Small intestine (tissue), 7 donors: ENCODE measurements at regions not wholly inside any gene's neighbourhood (a gene's known extent, or its start where the extent isn't known, plus 50 kb on each side); places are given as distances from the start of the nearest gene placed in this dataset.
A peak's percentile ranks its signal among the peaks of the same experiment; 100 is the strongest.

Source experiments
- DNase-seq, 2 donors: peaks; one replicate each; pipeline versions ENCODE4 v3.0.0 to v3.0.0-alpha.2; 2013
- FAIRE-seq: peaks from 2 replicates; lab custom pipeline; 2012; peaks lifted over from hg19 to GRCh38; lab: Jason Lieb, UNC
- H3K27ac ChIP-seq, 3 donors: one replicate each; pipeline ENCODE4 v1.5.1; 2013; ENCODE audit warnings: low read length in 2 of 3, mild to moderate bottlenecking in 2 of 3, control low read depth in 1 of 3, inconsistent platforms in 1 of 3, low read depth in 1 of 3, moderate library complexity in 1 of 3
- H3K27me3 ChIP-seq, 3 donors: one replicate each; pipeline ENCODE4 v1.6.1; 2013; ENCODE audit warnings: low read length in 3 of 3, inconsistent platforms in 1 of 3; ENCODE audit not compliant: control insufficient read depth in 3 of 3, insufficient read depth in 3 of 3
- H3K36me3 ChIP-seq, 3 donors: one replicate each; pipeline ENCODE4 v1.6.1; 2013; ENCODE audit warnings: low read length in 3 of 3, inconsistent platforms in 1 of 3, low read depth in 1 of 3, mild to moderate bottlenecking in 1 of 3, moderate library complexity in 1 of 3; ENCODE audit not compliant: control insufficient read depth in 3 of 3, insufficient read depth in 2 of 3
- H3K4me1 ChIP-seq, 3 donors: one replicate each; pipeline ENCODE4 v1.6.1; 2013; ENCODE audit warnings: low read length in 2 of 3, inconsistent platforms in 1 of 3, low read depth in 1 of 3, mild to moderate bottlenecking in 1 of 3, moderate library complexity in 1 of 3; ENCODE audit not compliant: control insufficient read depth in 3 of 3, insufficient read depth in 2 of 3
- H3K4me3 ChIP-seq, 3 donors: one replicate each; pipeline ENCODE4 v1.5.1; 2013; ENCODE audit warnings: low read length in 3 of 3, control low read depth in 1 of 3, inconsistent platforms in 1 of 3, low read depth in 1 of 3, mild to moderate bottlenecking in 1 of 3, moderate library complexity in 1 of 3
- H3K9me3 ChIP-seq, 2 donors: one replicate each; pipeline ENCODE4 v1.6.1; 2013; ENCODE audit warnings: low read depth in 1 of 2, low read length in 1 of 2; ENCODE audit not compliant: control insufficient read depth in 2 of 2, insufficient read depth in 1 of 2
- WGBS, 3 donors: extraction: QIAGEN DNeasy Blood & Tissue Kit; methylation state at CpG; one replicate each; pipeline ENCODE4 v1.1.7; 2013; 5-methylcytosine and 5-hydroxymethylcytosine counted together
- donor health status: healthy with polysubstance abuse.
- donor health status: control.
- donor health status: control.
- donor health status: Bipolar disorder and iron deficiency.
- donor health status: healthy.

DNA sequence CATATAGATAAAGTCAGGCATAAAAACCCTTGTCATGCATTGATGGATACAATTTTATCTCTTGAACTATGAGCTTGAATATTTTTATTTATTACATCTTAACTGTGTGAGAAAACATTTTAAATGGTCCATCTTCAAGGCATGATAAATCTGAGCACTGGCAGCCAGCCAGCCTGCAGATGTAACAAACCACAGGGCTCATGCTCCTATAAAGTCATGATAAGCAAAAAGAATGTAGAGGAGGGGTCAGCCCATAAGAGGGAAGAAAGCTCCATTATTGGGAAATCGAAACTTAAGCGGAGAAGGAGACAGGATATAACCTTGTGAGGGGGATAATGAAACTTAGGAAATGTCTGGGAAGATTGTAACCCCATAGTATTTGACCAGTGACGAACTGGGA, 839.0 kb downstream of the LRRIQ3 start:
- Histone ChIP-seq H3K4me3 (no peak overlapping the region), H3K4me1 (no peaks in the 10 kb centered on the region), H3K36me3 (no peaks in the 10 kb centered on the region), H3K9me3 (no peaks in the 10 kb centered on the region), H3K27ac (no peak overlapping the region), H3K27me3 (no peaks in the 10 kb centered on the region)
- DNase-seq (no peak), FAIRE-seq (no peak)
- 78 to 83% (median 81%) methylated on average over 3 of the region's 3 CpGs for WGBS, 3 donors

DNA sequence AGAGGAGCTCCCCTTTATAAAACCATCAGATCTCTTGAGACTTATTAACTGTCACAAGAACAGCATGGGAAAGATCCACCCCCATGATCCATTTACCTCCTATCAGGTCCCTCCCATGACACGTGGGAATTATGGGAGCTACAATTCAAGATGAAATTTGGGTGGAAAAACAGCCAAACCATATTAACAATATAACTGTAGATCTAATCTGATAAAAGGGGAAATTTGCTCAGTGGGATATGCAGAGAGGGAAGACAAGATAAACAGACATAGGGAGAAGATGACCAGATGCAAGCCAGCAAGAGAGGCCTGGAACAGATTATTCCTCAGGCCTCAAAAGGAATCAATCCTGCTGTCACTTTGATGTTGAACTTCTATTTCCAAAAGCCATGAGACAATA, 841.5 kb downstream of the LRRIQ3 start:
- WGBS, 3 donors, result 22 to 69% (median 32%) methylated on average over 1 of the region's 1 CpG
- Histone ChIP-seq H3K27ac (no peak overlapping the region), H3K4me1 (no peaks in the 10 kb centered on the region), H3K27me3 (no peaks in the 10 kb centered on the region), H3K36me3 (no peaks in the 10 kb centered on the region), H3K4me3 (no peak overlapping the region), H3K9me3 (no peaks in the 10 kb centered on the region)
- DNase-seq, result no peak
- no peak for FAIRE-seq

DNA sequence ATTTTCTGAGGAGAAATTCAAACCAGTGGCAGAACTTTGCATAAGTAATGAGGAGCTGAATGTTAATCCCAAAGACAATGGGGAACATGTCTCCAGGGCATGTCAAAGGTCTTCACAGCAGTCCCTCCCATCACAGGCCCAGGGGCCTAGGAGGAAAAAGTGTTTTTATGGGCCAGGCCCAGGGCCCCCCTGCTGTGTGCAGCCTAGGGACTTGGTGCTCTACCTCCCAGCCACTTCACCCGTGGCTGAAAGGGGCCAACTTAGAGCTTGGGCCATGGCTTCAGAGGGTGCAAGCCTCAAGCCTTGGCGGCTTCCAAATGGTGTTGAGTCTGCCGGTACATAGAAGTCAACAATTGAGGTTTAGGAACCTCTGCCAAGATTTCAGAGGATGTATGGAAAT, 854.0 kb downstream of the LRRIQ3 start:
- Histone ChIP-seq H3K36me3 (no peaks in the 10 kb centered on the region), H3K27me3 (no peaks in the 10 kb centered on the region), H3K4me3 (no peak overlapping the region), H3K27ac (no peak overlapping the region), H3K4me1 (no peaks in the 10 kb centered on the region), H3K9me3 (peaks cover 2 to 7% of the 10 kb centered on the region in 2 donors)
- DNase-seq (no peak), FAIRE-seq (no peak)
- WGBS, 3 donors, result 87 to 92% (median 92%) methylated on average over 3 of the region's 3 CpGs

DNA sequence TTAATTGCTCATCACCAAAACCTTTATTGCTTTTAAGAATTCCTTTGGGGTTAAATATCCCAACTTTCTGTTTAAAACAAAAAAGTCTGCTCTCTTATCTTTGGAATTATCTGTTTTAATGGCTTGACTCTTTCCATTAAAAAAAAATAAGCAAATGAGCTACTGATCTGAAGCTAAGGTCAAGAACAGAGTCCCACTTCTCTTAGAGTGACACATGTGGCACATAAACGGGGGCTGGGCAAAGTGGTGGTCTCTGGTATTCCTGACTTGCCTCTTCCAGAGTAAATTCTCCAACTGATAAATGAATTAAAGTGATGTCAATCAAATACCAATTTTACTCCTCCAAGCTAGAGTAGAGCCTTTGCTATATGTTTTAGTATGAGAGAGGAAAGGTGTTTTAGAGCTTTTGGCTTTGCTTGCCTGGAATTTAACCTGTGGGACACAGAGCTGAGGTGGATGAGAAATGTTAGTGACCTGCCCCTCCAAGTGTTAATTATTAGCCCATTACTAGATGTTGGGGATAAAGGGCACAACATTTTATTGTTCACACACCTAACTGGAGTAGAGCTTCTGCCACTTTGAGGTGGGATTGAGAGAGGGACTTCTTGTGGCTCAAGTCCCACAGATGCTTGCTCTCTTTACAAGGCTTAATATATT, 864.0 kb downstream of the LRRIQ3 start:
- 9 to 52% (median 28%) methylated on average over 1 of the region's 1 CpG for WGBS, 3 donors
- Histone ChIP-seq H3K4me1 (peaks cover 0 to 3% (median 2%) of the 10 kb centered on the region in 3 donors), H3K9me3 (peaks cover 0 to 9% of the 10 kb centered on the region in 2 donors), H3K36me3 (no peaks in the 10 kb centered on the region), H3K27me3 (no peaks in the 10 kb centered on the region), H3K27ac (peak overlapping the region; percentile 48 to 49 (median 48)), H3K4me3 (no peak overlapping the region)
- FAIRE-seq (no peak), DNase-seq (peak; percentile 39 to 88)

DNA sequence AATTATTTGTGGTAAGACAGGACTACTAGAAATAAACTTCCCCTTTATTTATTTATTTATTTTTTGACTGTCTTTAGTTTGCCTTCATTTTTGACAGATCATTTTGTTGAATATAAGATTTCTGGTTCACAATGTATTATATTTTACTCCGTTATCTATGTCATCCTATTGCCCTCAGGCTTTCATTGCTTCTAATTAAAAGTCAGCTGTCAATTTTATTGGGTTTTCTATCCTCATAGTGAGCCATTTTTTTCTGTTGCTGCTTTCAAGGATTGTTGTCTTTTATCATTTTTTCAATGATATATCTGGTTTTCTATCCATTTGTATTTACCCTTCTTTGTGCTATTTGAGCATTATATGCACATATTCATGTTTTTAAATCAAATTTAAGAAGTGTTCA, 866.2 kb downstream of the LRRIQ3 start:
- no peaks in the 10 kb centered on the region for H3K27me3 ChIP-seq
- peaks cover 0 to 18% of the 10 kb centered on the region in 2 donors for H3K9me3 ChIP-seq
- H3K36me3 ChIP-seq, result no peaks in the 10 kb centered on the region
- no peak overlapping the region for H3K27ac ChIP-seq
- WGBS, 3 donors, result 83 to 90% (median 87%) methylated on average over 1 of the region's 1 CpG
- no peak for DNase-seq
- FAIRE-seq, result no peak
- peaks cover 0 to 3% (median 2%) of the 10 kb centered on the region in 3 donors for H3K4me1 ChIP-seq
- no peak overlapping the region for H3K4me3 ChIP-seq

DNA sequence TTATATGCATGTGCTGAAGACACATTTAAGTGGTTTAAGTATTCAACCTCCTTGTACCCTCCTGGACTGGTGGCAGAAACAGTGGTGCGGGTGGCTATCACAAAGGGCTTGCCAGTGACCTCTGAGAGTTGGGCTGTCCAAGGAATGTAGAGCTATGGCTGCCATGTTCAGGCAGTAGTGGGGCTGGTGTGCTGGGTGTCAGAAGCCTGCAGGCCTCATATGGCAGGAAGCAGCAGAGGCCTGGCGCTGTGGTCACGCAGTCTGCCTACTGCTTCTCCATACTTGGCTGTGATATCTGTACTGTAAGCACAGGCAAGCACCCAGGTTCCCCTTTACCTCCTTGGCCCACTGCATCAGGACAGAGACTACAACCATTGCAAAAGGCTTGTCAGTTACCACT, 870.0 kb downstream of the LRRIQ3 start:
- 94 to 97% (median 96%) methylated on average over 3 of the region's 3 CpGs for WGBS, 3 donors
- FAIRE-seq (no peak), DNase-seq (no peak)
- H3K4me3 ChIP-seq, result no peak overlapping the region
- H3K9me3 ChIP-seq, result peaks cover 0 to 16% of the 10 kb centered on the region in 2 donors
- no peaks in the 10 kb centered on the region for H3K27me3 ChIP-seq
- H3K4me1 ChIP-seq, result no peaks in the 10 kb centered on the region
- no peaks in the 10 kb centered on the region for H3K36me3 ChIP-seq
- no peak overlapping the region for H3K27ac ChIP-seq

DNA sequence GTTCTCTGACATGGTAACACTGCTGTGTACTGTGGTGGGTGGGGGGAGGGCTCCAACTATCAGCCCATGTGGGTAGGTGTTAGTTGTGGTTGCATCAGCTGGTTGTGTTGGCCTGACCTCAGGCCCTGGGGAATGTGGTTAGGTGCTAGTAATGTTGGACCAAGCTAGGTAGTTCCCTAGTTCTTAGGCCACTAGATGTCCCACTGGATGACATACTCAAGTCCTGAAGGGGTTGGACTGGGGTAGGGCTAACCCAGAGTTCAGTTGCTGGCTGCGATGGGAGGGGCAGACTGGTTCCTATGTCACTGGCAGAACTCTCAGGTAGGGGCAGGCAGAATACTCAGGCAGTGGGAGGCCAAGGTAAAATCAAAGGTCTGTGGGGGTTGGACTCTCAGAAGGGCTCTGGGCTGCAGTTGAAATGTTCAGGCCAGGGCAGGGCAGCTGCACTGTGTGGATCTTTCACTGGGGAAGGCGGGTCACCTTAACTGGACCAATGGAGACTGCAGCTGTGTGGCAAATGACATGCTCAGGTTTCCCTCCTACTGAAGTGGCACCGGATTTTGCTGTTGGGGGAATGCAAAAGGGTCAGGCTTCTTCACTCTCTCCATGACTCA, 870.7 kb downstream of the LRRIQ3 start:
- Histone ChIP-seq H3K27ac (no peak overlapping the region), H3K9me3 (peaks cover 0 to 16% of the 10 kb centered on the region in 2 donors), H3K4me1 (no peaks in the 10 kb centered on the region), H3K4me3 (no peak overlapping the region), H3K27me3 (no peaks in the 10 kb centered on the region), H3K36me3 (no peaks in the 10 kb centered on the region)
- FAIRE-seq (no peak), DNase-seq (no peak)
- 80 to 88% (median 88%) methylated on average over 3 of the region's 3 CpGs for WGBS, 3 donors

DNA sequence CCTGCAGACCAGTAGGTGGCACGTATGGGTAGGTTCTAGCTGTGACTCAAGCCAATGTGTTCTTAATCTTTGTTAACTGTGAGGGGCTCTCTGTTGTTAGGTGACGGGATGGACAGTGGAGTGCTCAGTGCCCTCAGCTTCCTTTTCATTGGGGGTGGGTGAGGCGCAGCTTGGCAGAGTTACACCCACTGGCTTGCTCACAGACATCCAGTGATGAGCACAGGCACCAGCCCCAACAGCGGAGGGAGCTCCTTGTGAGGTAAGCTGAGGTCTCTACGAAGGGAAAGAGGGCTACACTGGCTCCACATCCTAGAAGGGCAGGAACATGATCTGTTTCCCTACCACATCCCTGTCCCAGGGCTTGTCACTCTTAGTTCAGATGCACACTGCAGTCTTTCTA, 871.3 kb downstream of the LRRIQ3 start:
- Histone ChIP-seq H3K36me3 (no peaks in the 10 kb centered on the region), H3K4me1 (no peaks in the 10 kb centered on the region), H3K27ac (no peak overlapping the region), H3K9me3 (peaks cover 0 to 16% of the 10 kb centered on the region in 2 donors), H3K27me3 (no peaks in the 10 kb centered on the region), H3K4me3 (no peak overlapping the region)
- WGBS, 3 donors, result 80 to 91% (median 85%) methylated on average over 5 of the region's 5 CpGs
- DNase-seq, result no peak
- FAIRE-seq, result no peak
